ENCODE measurements at regions not wholly inside any gene's neighbourhood (a gene's known extent, or its start where the extent isn't known, plus 50 kb on each side); places are given as distances from the start of the nearest gene placed in this dataset.

GRCh38 chr3:106728315-106729098, 648.7 kb upstream of the CCDC54 start:
- no peak for DNase-seq (ENCODE audit: low spot score)
- TF ChIP-seq, protein P1, sequence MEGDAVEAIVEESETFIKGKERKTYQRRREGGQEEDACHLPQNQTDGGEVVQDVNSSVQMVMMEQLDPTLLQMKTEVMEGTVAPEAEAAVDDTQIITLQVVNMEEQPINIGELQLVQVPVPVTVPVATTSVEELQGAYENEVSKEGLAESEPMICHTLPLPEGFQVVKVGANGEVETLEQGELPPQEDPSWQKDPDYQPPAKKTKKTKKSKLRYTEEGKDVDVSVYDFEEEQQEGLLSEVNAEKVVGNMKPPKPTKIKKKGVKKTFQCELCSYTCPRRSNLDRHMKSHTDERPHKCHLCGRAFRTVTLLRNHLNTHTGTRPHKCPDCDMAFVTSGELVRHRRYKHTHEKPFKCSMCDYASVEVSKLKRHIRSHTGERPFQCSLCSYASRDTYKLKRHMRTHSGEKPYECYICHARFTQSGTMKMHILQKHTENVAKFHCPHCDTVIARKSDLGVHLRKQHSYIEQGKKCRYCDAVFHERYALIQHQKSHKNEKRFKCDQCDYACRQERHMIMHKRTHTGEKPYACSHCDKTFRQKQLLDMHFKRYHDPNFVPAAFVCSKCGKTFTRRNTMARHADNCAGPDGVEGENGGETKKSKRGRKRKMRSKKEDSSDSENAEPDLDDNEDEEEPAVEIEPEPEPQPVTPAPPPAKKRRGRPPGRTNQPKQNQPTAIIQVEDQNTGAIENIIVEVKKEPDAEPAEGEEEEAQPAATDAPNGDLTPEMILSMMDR (IDR thresholded peaks at IDR 0.05; ENCODE audit: extremely low read depth, missing control alignments) = no peak

GRCh38 chr3:106729481-106729880, 647.8 kb upstream of the CCDC54 start:
- no peak for DNase-seq (ENCODE audit: low spot score)
- TF ChIP-seq, protein P1 (IDR thresholded peaks at IDR 0.05; ENCODE audit: extremely low read depth, missing control alignments) = no peak

GRCh38 chr3:106731230-106731629, 646.0 kb upstream of the CCDC54 start:
- TF ChIP-seq, protein P1 (IDR thresholded peaks at IDR 0.05; ENCODE audit: extremely low read depth, missing control alignments) = no peak

GRCh38 chr3:106734712-106735111, 642.5 kb upstream of the CCDC54 start:
- TF ChIP-seq, protein P1 (IDR thresholded peaks at IDR 0.05; ENCODE audit: extremely low read depth, missing control alignments) = no peak
- no peak for DNase-seq (ENCODE audit: low spot score)

More at GRCh38 chr3:106731230-106731629, 646.0 kb upstream of the CCDC54 start:
- no peak for DNase-seq (ENCODE audit: low spot score)

GRCh38 chr3:106737265-106737664, 640.0 kb upstream of the CCDC54 start:
- TF ChIP-seq, protein P1 (IDR thresholded peaks at IDR 0.05; ENCODE audit: extremely low read depth, missing control alignments) = no peak
- DNase-seq (ENCODE audit: low spot score) = no peak

DNA sequence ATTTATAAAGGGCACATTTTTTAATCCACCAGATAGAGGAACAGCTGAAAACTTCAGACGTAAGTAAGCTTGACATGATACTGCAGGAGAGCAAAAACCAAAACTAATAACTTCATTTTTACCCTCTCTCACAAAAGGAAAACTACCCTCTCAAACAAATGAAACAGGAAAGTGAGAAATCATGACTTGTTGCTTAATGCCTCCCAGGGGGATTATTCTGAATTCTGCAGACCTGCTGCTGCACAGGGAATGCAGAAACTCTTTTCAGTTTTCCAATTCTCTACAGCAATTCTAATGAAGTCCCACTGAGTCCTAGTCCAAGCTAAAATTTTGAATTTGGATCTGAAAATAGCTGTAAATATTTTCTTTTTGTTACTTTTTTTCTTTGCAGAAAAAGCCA, 637.1 kb upstream of the CCDC54 start:
- TF ChIP-seq, protein P1 (IDR thresholded peaks at IDR 0.05; ENCODE audit: extremely low read depth, missing control alignments) = no peak
- no peak for DNase-seq (ENCODE audit: low spot score)

GRCh38 chr3:106745344-106746168, 631.7 kb upstream of the CCDC54 start:
- no peak for DNase-seq (ENCODE audit: low spot score)
- TF ChIP-seq, protein P1 (IDR thresholded peaks at IDR 0.05; ENCODE audit: extremely low read depth, missing control alignments) = no peak

Data from GM20000 (cell line).